Activated B cell treated with CpG ODN at 0.5 μM for 24 hours (primary cell): ENCODE measurements at regions not wholly inside any gene's neighbourhood (a gene's known extent, or its start where the extent isn't known, plus 50 kb on each side); places are given as distances from the start of the nearest gene placed in this dataset.

Source experiments
- ATAC-seq: fragments of 200-7000 bp; cut with Tn5 transposase; one replicate; pipeline ENCODE4 v1.10.0; 2021; ENCODE audit warnings: low read depth, mild to moderate bottlenecking, moderate library complexity
- CTCF ChIA-PET: fragments of 350-600 bp; sonication (Branson Sonifier 250); formaldehyde crosslinking; loops from one replicate; lab custom pipeline; 2021; ENCODE audit warnings: antibody characterized with exemption; lab: Charles Lee
- POLR2A ChIA-PET: fragments of 350-600 bp; sonication (Branson Sonifier 250); formaldehyde crosslinking; loops from one replicate; lab custom pipeline; 2021; ENCODE audit warnings: antibody characterized with exemption; lab: Charles Lee
- DNase-seq: peaks from one replicate; pipeline ENCODE4 v3.0.0; 2022
- H3K27ac Mint-ChIP-seq: one replicate; pipeline ENCODE4 v1.8.0; 2020; ENCODE audit warnings: mixed read lengths
- H3K27me3 Mint-ChIP-seq: one replicate; pipeline ENCODE4 v1.8.0; 2021; ENCODE audit warnings: mixed read lengths
- H3K36me3 Mint-ChIP-seq: one replicate; pipeline ENCODE4 v1.8.0; 2021; ENCODE audit warnings: low read depth, mixed read lengths
- H3K4me1 Mint-ChIP-seq: one replicate; pipeline ENCODE4 v1.8.0; 2021; ENCODE audit warnings: mixed read lengths
- H3K4me3 Mint-ChIP-seq: one replicate; pipeline ENCODE4 v1.8.0; 2020; ENCODE audit warnings: mild to moderate bottlenecking, mixed read lengths
- H3K9me3 Mint-ChIP-seq: one replicate; pipeline ENCODE4 v1.8.0; 2020; ENCODE audit warnings: mixed read lengths
- intact Hi-C: fragments of 100-400 bp; cut with micrococcal nuclease; formaldehyde crosslinking; loops from one replicate; pipeline ENCODE4 v1.15.1; 2024
- TF ChIP-seq, protein P1 (sequence below): fragments of 200-600 bp; IDR thresholded peaks from one replicate; pipeline ENCODE4 v1.8.0; 2022; ENCODE audit warnings: antibody characterized with exemption, mild to moderate bottlenecking

GRCh38 chr3:187997946-187998561 is 155.9 kb upstream of the LPP start:
- H3K9me3 Mint-ChIP-seq = no peaks in the 10 kb centered on the region
- TF ChIP-seq, protein P1, sequence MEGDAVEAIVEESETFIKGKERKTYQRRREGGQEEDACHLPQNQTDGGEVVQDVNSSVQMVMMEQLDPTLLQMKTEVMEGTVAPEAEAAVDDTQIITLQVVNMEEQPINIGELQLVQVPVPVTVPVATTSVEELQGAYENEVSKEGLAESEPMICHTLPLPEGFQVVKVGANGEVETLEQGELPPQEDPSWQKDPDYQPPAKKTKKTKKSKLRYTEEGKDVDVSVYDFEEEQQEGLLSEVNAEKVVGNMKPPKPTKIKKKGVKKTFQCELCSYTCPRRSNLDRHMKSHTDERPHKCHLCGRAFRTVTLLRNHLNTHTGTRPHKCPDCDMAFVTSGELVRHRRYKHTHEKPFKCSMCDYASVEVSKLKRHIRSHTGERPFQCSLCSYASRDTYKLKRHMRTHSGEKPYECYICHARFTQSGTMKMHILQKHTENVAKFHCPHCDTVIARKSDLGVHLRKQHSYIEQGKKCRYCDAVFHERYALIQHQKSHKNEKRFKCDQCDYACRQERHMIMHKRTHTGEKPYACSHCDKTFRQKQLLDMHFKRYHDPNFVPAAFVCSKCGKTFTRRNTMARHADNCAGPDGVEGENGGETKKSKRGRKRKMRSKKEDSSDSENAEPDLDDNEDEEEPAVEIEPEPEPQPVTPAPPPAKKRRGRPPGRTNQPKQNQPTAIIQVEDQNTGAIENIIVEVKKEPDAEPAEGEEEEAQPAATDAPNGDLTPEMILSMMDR = no peak
- H3K4me1 Mint-ChIP-seq = peaks cover 25% of the 10 kb centered on the region
- no peak overlapping the region for H3K27ac Mint-ChIP-seq
- ChIA-PET CTCF (no interaction called here), POLR2A (no interaction called here)
- H3K36me3 Mint-ChIP-seq = no peaks in the 10 kb centered on the region
- H3K4me3 Mint-ChIP-seq = no peak overlapping the region
- no peak for DNase-seq
- ATAC-seq = no peak
- peaks cover 2% of the 10 kb centered on the region for H3K27me3 Mint-ChIP-seq
- intact Hi-C loops = no loop called here

- ChIA-PET POLR2A (no interaction called here), CTCF (no interaction called here)
- H3K36me3 Mint-ChIP-seq = no peaks in the 10 kb centered on the region
- no peaks in the 10 kb centered on the region for H3K9me3 Mint-ChIP-seq
- ATAC-seq (no peak), DNase-seq (no peak)
- H3K27me3 Mint-ChIP-seq = peaks cover 2% of the 10 kb centered on the region
- H3K27ac Mint-ChIP-seq = no peak overlapping the region
- H3K4me1 Mint-ChIP-seq = peaks cover 25% of the 10 kb centered on the region
- H3K4me3 Mint-ChIP-seq = no peak overlapping the region
- intact Hi-C loops = no loop called here
- TF ChIP-seq, protein P1 = no peak
Measured at GRCh38 chr3:187998611-187999010, 155.3 kb upstream of the LPP start.

- intact Hi-C loops = loop anchor here (2.0 kb wide), 1 partner anchor 21 kb away; no protein-coding TSS in a partner anchor
- H3K4me1 Mint-ChIP-seq = peaks cover 22% of the 10 kb centered on the region
Measured at GRCh38 chr3:187999821-188000220, 154.1 kb upstream of the LPP start.

DNA sequence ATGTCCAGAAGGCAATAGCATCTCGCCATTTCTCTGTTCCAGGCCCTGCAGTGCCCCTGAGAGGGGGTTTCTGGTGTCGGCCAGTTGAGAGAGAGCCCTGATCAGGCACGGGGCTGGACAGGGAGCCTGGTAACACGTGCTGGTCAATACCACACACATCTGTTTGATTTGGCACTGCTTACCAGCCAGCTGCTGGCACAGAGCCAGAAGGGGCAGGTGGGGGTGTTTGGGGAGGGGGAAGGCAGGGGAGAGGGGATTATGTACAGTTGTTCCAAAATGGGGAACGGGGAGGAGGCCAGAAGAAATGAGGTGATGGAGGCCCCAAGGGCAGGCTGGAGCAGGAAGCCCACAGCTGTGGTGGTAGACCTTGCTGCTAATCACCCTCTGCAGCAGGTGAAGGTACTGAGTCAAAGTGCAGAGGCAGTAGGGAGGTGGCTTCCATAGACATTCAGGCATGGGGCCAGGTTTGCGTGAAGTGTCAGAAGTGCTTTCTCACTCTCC is 153.5 kb upstream of the LPP start:
- DNase-seq (no peak), ATAC-seq (no peak)
- POLR2A ChIA-PET = interaction anchor here (1.0 to 1.2 kb wide), 3 partner anchors 17 to 258 kb away, joined by 3 read pairs; no protein-coding TSS in a partner anchor
- no peaks in the 10 kb centered on the region for H3K9me3 Mint-ChIP-seq
- CTCF ChIA-PET = interaction anchor here (1.0 kb wide), 1 partner anchor 260 kb away, joined by 3 read pairs; no protein-coding TSS in a partner anchor
- H3K4me3 Mint-ChIP-seq = peak overlapping the region; percentile 3
- H3K36me3 Mint-ChIP-seq = no peaks in the 10 kb centered on the region
- H3K4me1 Mint-ChIP-seq = peaks cover 22% of the 10 kb centered on the region
- TF ChIP-seq, protein P1 = no peak
- peak overlapping the region; percentile 73 for H3K27ac Mint-ChIP-seq
- intact Hi-C loops = loop anchor here (2.0 kb wide), 1 partner anchor 22 kb away; no protein-coding TSS in a partner anchor
- H3K27me3 Mint-ChIP-seq = peaks cover 2% of the 10 kb centered on the region

More at GRCh38 chr3:187999821-188000220, 154.1 kb upstream of the LPP start:
- H3K4me3 Mint-ChIP-seq = peak overlapping the region; percentile 3
- peak overlapping the region; percentile 73 for H3K27ac Mint-ChIP-seq
- no peaks in the 10 kb centered on the region for H3K9me3 Mint-ChIP-seq
- ChIA-PET POLR2A (interaction anchor here (1.0 to 1.2 kb wide), 3 partner anchors 17 to 257 kb away, joined by 3 read pairs; no protein-coding TSS in a partner anchor), CTCF (interaction anchor here (0.6 to 1.0 kb wide), 2 partner anchors 34 to 259 kb away, joined by 3 read pairs; no protein-coding TSS in a partner anchor)
- DNase-seq (no peak), ATAC-seq (peak; percentile 82)
- no peaks in the 10 kb centered on the region for H3K36me3 Mint-ChIP-seq
- TF ChIP-seq, protein P1 = no peak
- H3K27me3 Mint-ChIP-seq = peaks cover 2% of the 10 kb centered on the region

- DNase-seq (no peak), ATAC-seq (no peak)
- TF ChIP-seq, protein P1 = no peak
- H3K27ac Mint-ChIP-seq = no peak overlapping the region
- intact Hi-C loops = loop anchor here (2.0 kb wide), 1 partner anchor 22 kb away; no protein-coding TSS in a partner anchor
- H3K4me1 Mint-ChIP-seq = peaks cover 22% of the 10 kb centered on the region
- H3K27me3 Mint-ChIP-seq = peaks cover 1% of the 10 kb centered on the region
- no peaks in the 10 kb centered on the region for H3K36me3 Mint-ChIP-seq
- POLR2A ChIA-PET = no interaction called here
- H3K9me3 Mint-ChIP-seq = no peaks in the 10 kb centered on the region
- no peak overlapping the region for H3K4me3 Mint-ChIP-seq
- CTCF ChIA-PET = no interaction called here
Measured at GRCh38 chr3:188001093-188001492, 152.9 kb upstream of the LPP start.
